Subcutaneous abdominal adipose tissue (tissue), 5 donors: ENCODE measurements at regions not wholly inside any gene's neighbourhood (a gene's known extent, or its start where the extent isn't known, plus 50 kb on each side); places are given as distances from the start of the nearest gene placed in this dataset.

Source experiments
- H3K27ac ChIP-seq: one replicate; pipeline ENCODE4 v1.7.0; 2013; ENCODE audit warnings: low read depth, mild to moderate bottlenecking, inconsistent platforms, low read length, moderate library complexity
- H3K27me3 ChIP-seq, 5 donors: one replicate each; pipeline ENCODE4 v1.7.0; 2013; ENCODE audit warnings: low read length in 5 of 5, inconsistent platforms in 1 of 5; ENCODE audit not compliant: control insufficient read depth in 5 of 5, insufficient read depth in 4 of 5
- H3K36me3 ChIP-seq, 5 donors: one replicate each; pipeline ENCODE4 v1.7.0; 2013; ENCODE audit warnings: low read length in 5 of 5; ENCODE audit not compliant: control insufficient read depth in 5 of 5, insufficient read depth in 5 of 5
- H3K4me1 ChIP-seq, 5 donors: one replicate each; pipeline ENCODE4 v1.7.0; 2013; ENCODE audit warnings: low read length in 5 of 5, mild to moderate bottlenecking in 3 of 5, moderate library complexity in 1 of 5; ENCODE audit not compliant: control insufficient read depth in 5 of 5, insufficient read depth in 5 of 5
- H3K4me3 ChIP-seq, 5 donors: one replicate each; pipeline ENCODE4 v1.7.0; 2013; ENCODE audit warnings: low read length in 5 of 5, low read depth in 1 of 5
- H3K9ac ChIP-seq, 5 donors: one replicate each; pipeline ENCODE4 v1.7.0; 2013; ENCODE audit warnings: low read length in 5 of 5, mild to moderate bottlenecking in 4 of 5, moderate library complexity in 3 of 5
- H3K9me3 ChIP-seq, 5 donors: one replicate each; pipeline ENCODE4 v1.7.0; 2013; ENCODE audit warnings: low read length in 5 of 5; ENCODE audit not compliant: control insufficient read depth in 5 of 5
- donor health status: healthy.
- donor health status: healthy.
- donor health status: healthy.
- donor health status: healthy.
- donor health status: healthy.

DNA sequence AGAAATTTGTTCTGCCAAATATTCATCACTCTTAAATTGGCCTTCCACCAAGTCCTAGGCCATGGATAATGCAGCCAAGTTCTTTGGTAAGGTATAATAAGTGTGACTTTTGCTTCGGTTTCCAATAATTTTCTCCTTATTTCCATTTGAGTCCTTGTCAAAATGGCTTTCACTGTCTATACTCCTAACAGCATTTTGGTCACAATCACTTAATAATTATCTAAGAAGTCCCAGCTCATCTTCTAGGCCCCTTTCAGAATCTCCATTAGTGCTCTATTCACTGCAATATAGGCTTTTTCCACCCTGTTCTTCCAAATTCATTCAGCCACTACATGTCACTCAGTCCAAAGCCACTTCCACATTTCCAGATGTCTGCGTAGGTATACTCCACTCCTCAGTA lies 51.0 kb upstream of the SPIN4 start:
- Histone ChIP-seq H3K27me3 (no peaks in the 10 kb centered on the region), H3K9me3 (peaks cover 0 to 4% (median 3%) of the 10 kb centered on the region in 5 donors), H3K4me3 (no peak overlapping the region), H3K9ac (no peak overlapping the region), H3K27ac (no peak overlapping the region), H3K36me3 (no peaks in the 10 kb centered on the region), H3K4me1 (no peaks in the 10 kb centered on the region)
